ENCODE measurements at regions not wholly inside any gene's neighbourhood (a gene's known extent, or its start where the extent isn't known, plus 50 kb on each side); places are given as distances from the start of the nearest gene placed in this dataset.
A peak's percentile ranks its signal among the peaks of the same experiment; 100 is the strongest.

DNA sequence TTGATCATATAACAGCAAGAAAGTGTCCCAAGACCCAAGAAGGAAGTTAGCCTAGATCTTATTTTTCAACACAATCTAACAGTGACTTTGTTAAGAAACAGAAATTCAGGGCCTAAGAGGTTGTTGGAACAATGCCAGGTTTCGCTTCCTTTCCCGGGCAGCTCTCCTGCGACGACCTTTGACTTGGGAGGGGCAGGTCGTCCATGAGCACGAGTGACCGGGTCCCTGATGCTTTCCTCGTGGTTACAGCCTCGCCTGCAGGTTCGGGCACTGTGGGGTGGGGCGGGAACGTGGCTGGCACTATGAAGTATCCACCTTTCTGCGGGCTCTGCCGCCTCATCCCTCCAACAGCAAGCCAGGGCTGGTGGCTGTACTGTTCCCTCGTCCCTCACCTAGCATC, 90.1 kb upstream of the RGMA start:
- no peak for DNase-seq
- H3K27me3 Mint-ChIP-seq (ENCODE audit: low read depth, poor library complexity): peaks cover 23% of the 10 kb centered on the region
- H3K27ac Mint-ChIP-seq: no peak overlapping the region
- TF ChIP-seq, protein P1, sequence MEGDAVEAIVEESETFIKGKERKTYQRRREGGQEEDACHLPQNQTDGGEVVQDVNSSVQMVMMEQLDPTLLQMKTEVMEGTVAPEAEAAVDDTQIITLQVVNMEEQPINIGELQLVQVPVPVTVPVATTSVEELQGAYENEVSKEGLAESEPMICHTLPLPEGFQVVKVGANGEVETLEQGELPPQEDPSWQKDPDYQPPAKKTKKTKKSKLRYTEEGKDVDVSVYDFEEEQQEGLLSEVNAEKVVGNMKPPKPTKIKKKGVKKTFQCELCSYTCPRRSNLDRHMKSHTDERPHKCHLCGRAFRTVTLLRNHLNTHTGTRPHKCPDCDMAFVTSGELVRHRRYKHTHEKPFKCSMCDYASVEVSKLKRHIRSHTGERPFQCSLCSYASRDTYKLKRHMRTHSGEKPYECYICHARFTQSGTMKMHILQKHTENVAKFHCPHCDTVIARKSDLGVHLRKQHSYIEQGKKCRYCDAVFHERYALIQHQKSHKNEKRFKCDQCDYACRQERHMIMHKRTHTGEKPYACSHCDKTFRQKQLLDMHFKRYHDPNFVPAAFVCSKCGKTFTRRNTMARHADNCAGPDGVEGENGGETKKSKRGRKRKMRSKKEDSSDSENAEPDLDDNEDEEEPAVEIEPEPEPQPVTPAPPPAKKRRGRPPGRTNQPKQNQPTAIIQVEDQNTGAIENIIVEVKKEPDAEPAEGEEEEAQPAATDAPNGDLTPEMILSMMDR (IDR thresholded peaks at IDR 0.05): no peak
- peaks cover 71% of the 10 kb centered on the region for H3K4me1 Mint-ChIP-seq
- peaks cover 4% of the 10 kb centered on the region for H3K9me3 Mint-ChIP-seq
- H3K4me3 Mint-ChIP-seq: no peak overlapping the region
- H3K36me3 Mint-ChIP-seq (ENCODE audit: low read depth): peaks cover 4% of the 10 kb centered on the region

DNA sequence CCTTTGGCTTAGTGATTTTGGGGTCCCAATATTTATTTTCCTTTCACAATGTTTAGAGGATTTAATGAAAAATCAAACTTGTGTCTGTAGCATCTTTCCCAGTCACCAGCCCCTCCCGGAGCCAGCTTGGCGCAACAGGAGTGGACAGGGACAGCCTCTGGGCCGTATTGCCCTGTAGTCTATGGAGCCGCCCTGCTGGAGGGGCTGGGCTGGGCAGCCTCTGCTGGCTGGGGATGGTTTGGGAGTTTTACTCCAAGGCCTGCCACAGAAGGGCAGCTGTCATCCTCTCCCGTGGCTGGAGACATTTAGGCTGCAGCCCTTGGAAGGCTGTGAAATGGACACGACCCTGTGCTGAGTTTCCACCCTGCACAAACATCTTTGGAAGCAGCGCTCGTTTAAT, 89.4 kb upstream of the RGMA start:
- no peak for DNase-seq
- Mint-ChIP-seq H3K4me1 (peaks cover 67% of the 10 kb centered on the region), H3K36me3 (ENCODE audit: low read depth) (peaks cover 4% of the 10 kb centered on the region), H3K9me3 (peaks cover 4% of the 10 kb centered on the region), H3K4me3 (no peak overlapping the region), H3K27me3 (ENCODE audit: low read depth, poor library complexity) (peaks cover 27% of the 10 kb centered on the region), H3K27ac (no peak overlapping the region)
- TF ChIP-seq, protein P1 (IDR thresholded peaks at IDR 0.05): no peak

DNA sequence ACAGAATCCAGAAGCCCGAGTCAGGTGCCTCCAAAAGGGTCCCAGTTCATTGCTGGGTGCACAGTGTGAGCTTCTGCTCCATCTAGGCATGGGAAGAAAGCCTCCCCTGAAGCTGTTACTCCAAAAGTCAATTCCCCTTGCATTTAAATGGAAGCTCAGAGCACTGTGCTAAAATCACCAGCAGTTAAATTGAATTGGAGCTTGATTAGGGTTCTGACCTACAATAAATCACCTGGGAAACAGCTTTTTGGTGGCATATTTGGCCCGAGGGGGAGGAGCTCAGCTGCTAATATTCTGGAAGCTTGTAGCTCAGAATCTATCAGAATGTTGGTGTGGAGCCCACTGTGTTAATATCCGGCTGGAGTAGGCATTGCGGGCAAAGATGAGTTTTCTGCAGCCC, 87.1 kb upstream of the RGMA start:
- TF ChIP-seq, protein P1 (IDR thresholded peaks at IDR 0.05): no peak
- Mint-ChIP-seq H3K4me3 (no peak overlapping the region), H3K9me3 (peaks cover 10% of the 10 kb centered on the region), H3K36me3 (ENCODE audit: low read depth) (peaks cover 4% of the 10 kb centered on the region), H3K27ac (peak overlapping the region; percentile 65), H3K27me3 (ENCODE audit: low read depth, poor library complexity) (peaks cover 36% of the 10 kb centered on the region), H3K4me1 (peaks cover 44% of the 10 kb centered on the region)
- DNase-seq: no peak

DNA sequence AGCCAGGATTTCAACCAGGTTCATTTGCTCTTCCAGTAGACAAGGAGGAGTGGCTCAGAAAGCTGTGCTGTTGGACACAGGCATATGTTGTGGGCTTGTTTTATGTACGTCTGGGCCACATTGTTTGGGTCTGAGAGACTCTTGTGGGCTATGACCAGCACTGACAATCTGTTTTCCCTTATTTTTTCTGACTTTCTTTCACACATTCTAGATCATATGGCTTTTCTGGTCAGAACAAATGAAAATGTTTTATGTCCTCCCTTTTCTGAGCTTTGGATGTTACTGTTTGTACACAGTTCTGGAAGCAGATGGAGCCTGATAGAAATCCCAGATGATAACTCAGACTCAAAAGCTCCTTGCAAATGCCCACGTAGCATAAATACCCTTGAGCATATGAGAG, 85.8 kb upstream of the RGMA start:
- Mint-ChIP-seq H3K27ac (no peak overlapping the region), H3K4me3 (no peak overlapping the region), H3K9me3 (peaks cover 10% of the 10 kb centered on the region)

DNA sequence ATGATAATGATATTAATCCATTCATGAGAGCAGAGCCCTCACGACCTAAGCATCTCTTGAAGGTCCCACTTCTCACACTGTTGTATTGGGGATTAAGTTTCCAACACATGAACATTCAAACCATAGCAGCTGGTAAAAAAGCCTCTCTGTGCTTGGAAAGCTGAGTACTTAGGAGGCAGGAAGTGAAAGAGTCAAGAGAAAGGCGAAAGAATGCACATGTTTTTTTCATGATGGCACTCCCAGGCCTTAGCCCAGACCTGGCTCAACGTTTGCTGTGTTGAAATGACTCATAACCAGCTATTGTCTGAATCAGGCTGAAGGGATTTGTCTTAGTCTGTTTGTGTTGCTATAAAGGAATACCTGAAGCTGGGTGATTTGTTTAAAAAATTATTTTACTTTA, 84.4 kb upstream of the RGMA start:
- DNase-seq: no peak
- peaks cover 21% of the 10 kb centered on the region for H3K4me1 Mint-ChIP-seq
- TF ChIP-seq, protein P1 (IDR thresholded peaks at IDR 0.05): no peak
- H3K27me3 Mint-ChIP-seq (ENCODE audit: low read depth, poor library complexity): peaks cover 36% of the 10 kb centered on the region
- H3K36me3 Mint-ChIP-seq (ENCODE audit: low read depth): peaks cover 4% of the 10 kb centered on the region
- H3K9me3 Mint-ChIP-seq: peaks cover 10% of the 10 kb centered on the region
- no peak overlapping the region for H3K4me3 Mint-ChIP-seq
- H3K27ac Mint-ChIP-seq: no peak overlapping the region

More for the DNA sequence above, 85.8 kb upstream of the RGMA start:
- TF ChIP-seq, protein P1 (IDR thresholded peaks at IDR 0.05): no peak
- Mint-ChIP-seq H3K36me3 (ENCODE audit: low read depth) (peaks cover 4% of the 10 kb centered on the region), H3K4me1 (peaks cover 32% of the 10 kb centered on the region), H3K27me3 (ENCODE audit: low read depth, poor library complexity) (peaks cover 36% of the 10 kb centered on the region)
- DNase-seq: no peak

DNA sequence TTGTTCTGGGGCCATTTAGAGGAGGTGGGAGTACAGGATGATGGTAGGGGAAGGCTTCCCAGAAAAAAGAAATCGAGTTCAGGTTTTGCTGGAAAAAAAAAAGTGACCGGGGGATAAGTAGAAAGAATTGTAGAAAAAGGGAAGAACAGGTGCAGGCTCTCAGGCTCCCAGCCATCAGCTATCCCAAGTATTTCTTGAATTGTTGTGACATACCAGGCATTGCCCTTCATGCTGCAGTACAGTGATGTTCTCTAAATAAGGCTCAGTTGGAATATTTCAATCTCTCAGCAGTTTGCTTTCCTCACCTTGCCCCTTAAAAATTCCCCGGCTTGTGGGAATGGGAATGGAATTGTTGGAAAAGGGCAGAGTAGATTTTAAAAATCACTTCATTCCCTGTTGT, 82.5 kb upstream of the RGMA start:
- TF ChIP-seq, protein P1 (IDR thresholded peaks at IDR 0.05): no peak
- Mint-ChIP-seq H3K4me3 (no peak overlapping the region), H3K9me3 (peaks cover 6% of the 10 kb centered on the region), H3K4me1 (peaks cover 21% of the 10 kb centered on the region), H3K27me3 (ENCODE audit: low read depth, poor library complexity) (peaks cover 31% of the 10 kb centered on the region), H3K36me3 (ENCODE audit: low read depth) (no peaks in the 10 kb centered on the region), H3K27ac (no peak overlapping the region)
- no peak for DNase-seq

Data from nephron progenitor cell (in vitro differentiated cells).